ENCODE measurements at regions not wholly inside any gene's neighbourhood (a gene's known extent, or its start where the extent isn't known, plus 50 kb on each side); places are given as distances from the start of the nearest gene placed in this dataset.

DNA sequence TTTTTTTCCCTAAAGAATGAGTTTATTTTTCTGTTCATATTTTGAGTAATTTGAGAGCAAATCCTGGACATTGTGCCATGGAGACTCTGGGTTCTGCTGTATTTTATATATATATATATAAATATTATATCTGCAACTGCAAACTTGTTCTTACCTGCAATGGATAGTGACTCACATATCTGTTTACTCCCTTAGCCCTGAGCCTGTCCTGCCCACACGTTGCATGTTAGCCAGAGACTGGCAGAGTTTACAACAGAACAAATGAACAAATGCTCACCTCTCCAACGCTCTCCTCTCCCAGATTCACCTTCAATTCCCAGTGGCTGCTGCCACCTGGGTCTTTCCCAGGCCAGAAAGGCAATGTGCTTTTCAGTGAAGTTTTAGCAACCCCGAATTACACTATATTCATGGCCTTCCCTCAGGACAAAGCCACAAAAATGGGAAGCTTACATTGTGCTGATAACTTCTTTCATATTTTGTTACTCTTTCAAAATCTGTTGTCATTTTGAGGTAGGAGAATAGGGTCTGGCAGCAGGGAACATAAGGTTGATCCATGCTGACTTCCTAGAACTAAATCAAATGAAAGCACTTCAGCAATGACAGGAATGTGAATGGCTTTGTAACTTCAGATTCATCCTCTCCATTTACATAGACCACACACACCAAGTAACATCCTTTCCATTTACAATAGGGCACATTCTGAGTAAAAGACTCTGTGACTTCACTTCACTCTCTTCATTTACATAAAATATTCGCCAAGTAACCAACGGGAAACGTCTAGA, 105.4 kb upstream of the FAM110C start:
- dilution Hi-C loops (cut with MboI; ENCODE audit: extremely low pct_ligation_motif_present, low sequenced_read_pairs): no loop called here

DNA sequence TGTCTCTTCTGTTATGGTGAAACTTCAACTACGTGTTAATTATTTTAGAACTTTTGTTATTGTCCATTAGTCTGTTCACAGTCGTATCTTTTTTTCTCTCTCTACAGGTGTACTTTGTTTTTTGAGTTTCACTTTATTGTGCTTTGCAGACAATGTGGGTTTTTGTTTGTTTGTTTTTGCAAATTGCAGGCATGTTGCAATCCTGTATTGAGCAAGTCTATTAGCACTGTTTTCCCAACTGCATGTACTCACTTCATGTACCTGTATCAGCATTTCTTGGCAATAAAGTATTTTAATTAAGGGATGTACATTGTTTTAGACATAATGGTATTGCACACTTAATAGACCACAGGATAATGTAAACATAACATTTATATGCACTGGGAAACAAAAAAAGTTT, 99.1 kb upstream of the FAM110C start:
- peaks cover 10% of the 10 kb centered on the region for H3K4me1 ChIP-seq (ENCODE audit: control insufficient read depth, extremely low read depth, insufficient read depth, low read length)
- H3K9me1 ChIP-seq (ENCODE audit: control insufficient read depth, extremely low read depth, insufficient read depth, low read length): no peaks in the 10 kb centered on the region
- H3K9me3 ChIP-seq (ENCODE audit: control insufficient read depth, low read depth, low read length): no peaks in the 10 kb centered on the region
- H3K4me3 ChIP-seq (ENCODE audit: control insufficient read depth in 2 of 3, extremely low read depth in 1 of 3, insufficient read depth in 2 of 3, low read depth in 1 of 3, low read length in 3 of 3): no peak overlapping the region
- no peaks in the 10 kb centered on the region for H4K20me1 ChIP-seq (ENCODE audit: control insufficient read depth, extremely low read depth, insufficient read depth, low read length)
- TF ChIP-seq EZH2 (IDR thresholded peaks at IDR 0.05; ENCODE audit: low read length): no peak
- TF ChIP-seq, protein P1, sequence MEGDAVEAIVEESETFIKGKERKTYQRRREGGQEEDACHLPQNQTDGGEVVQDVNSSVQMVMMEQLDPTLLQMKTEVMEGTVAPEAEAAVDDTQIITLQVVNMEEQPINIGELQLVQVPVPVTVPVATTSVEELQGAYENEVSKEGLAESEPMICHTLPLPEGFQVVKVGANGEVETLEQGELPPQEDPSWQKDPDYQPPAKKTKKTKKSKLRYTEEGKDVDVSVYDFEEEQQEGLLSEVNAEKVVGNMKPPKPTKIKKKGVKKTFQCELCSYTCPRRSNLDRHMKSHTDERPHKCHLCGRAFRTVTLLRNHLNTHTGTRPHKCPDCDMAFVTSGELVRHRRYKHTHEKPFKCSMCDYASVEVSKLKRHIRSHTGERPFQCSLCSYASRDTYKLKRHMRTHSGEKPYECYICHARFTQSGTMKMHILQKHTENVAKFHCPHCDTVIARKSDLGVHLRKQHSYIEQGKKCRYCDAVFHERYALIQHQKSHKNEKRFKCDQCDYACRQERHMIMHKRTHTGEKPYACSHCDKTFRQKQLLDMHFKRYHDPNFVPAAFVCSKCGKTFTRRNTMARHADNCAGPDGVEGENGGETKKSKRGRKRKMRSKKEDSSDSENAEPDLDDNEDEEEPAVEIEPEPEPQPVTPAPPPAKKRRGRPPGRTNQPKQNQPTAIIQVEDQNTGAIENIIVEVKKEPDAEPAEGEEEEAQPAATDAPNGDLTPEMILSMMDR (optimal IDR thresholded peaks at IDR 0.05 in 1 of 3, IDR thresholded peaks at IDR 0.05 in 1 of 3, conservative IDR thresholded peaks at IDR 0.05 in 1 of 3; ENCODE audit: extremely low read depth in 1 of 3, insufficient read depth in 2 of 3, low read length in 3 of 3): no peak
- H3K36me3 ChIP-seq (ENCODE audit: control insufficient read depth in 2 of 2, extremely low read depth in 1 of 2, insufficient read depth in 2 of 2, low read length in 2 of 2): no peaks in the 10 kb centered on the region
- no peaks in the 10 kb centered on the region for H3K27me3 ChIP-seq (ENCODE audit: control insufficient read depth, extremely low read depth, insufficient read depth, low read length)
- dilution Hi-C loops (cut with MboI; ENCODE audit: extremely low pct_ligation_motif_present, low sequenced_read_pairs): no loop called here
- no peak overlapping the region for H2AFZ ChIP-seq (ENCODE audit: control insufficient read depth, low read length)
- H3K79me2 ChIP-seq (ENCODE audit: control insufficient read depth, insufficient read depth, low read length): no peaks in the 10 kb centered on the region
- DNase-seq (ENCODE audit: low read depth, low spot score): no peak
- H3K27ac ChIP-seq (ENCODE audit: control insufficient read depth, insufficient read depth, low read length): no peak overlapping the region
- H3K9ac ChIP-seq (ENCODE audit: control insufficient read depth, extremely low read depth, insufficient read depth, low read length): no peak overlapping the region
- H3K4me2 ChIP-seq (ENCODE audit: control insufficient read depth, extremely low read depth, insufficient read depth, low read depth, low read length): no peak overlapping the region
- FAIRE-seq: no peak

More for the DNA sequence above, 105.4 kb upstream of the FAM110C start:
- H3K9ac ChIP-seq (ENCODE audit: control insufficient read depth, extremely low read depth, insufficient read depth, low read length): no peak overlapping the region
- H3K79me2 ChIP-seq (ENCODE audit: control insufficient read depth, insufficient read depth, low read length): no peaks in the 10 kb centered on the region
- no peaks in the 10 kb centered on the region for H4K20me1 ChIP-seq (ENCODE audit: control insufficient read depth, extremely low read depth, insufficient read depth, low read length)
- no peak overlapping the region for H2AFZ ChIP-seq (ENCODE audit: control insufficient read depth, low read length)
- H3K36me3 ChIP-seq (ENCODE audit: control insufficient read depth in 2 of 2, extremely low read depth in 1 of 2, insufficient read depth in 2 of 2, low read length in 2 of 2): no peaks in the 10 kb centered on the region
- TF ChIP-seq, protein P1 (optimal IDR thresholded peaks at IDR 0.05 in 1 of 3, IDR thresholded peaks at IDR 0.05 in 1 of 3, conservative IDR thresholded peaks at IDR 0.05 in 1 of 3; ENCODE audit: extremely low read depth in 1 of 3, insufficient read depth in 2 of 3, low read length in 3 of 3): no peak
- TF ChIP-seq EZH2 (IDR thresholded peaks at IDR 0.05; ENCODE audit: low read length): no peak
- H3K4me3 ChIP-seq (ENCODE audit: control insufficient read depth in 2 of 3, extremely low read depth in 1 of 3, insufficient read depth in 2 of 3, low read depth in 1 of 3, low read length in 3 of 3): no peak overlapping the region
- DNase-seq (ENCODE audit: low read depth, low spot score) (no peak), FAIRE-seq (peak; percentile 75)
- no peaks in the 10 kb centered on the region for H3K27me3 ChIP-seq (ENCODE audit: control insufficient read depth, extremely low read depth, insufficient read depth, low read length)
- no peaks in the 10 kb centered on the region for H3K9me1 ChIP-seq (ENCODE audit: control insufficient read depth, extremely low read depth, insufficient read depth, low read length)
- H3K27ac ChIP-seq (ENCODE audit: control insufficient read depth, insufficient read depth, low read length): no peak overlapping the region
- H3K4me2 ChIP-seq (ENCODE audit: control insufficient read depth, extremely low read depth, insufficient read depth, low read depth, low read length): no peak overlapping the region
- no peaks in the 10 kb centered on the region for H3K4me1 ChIP-seq (ENCODE audit: control insufficient read depth, extremely low read depth, insufficient read depth, low read length)
- H3K9me3 ChIP-seq (ENCODE audit: control insufficient read depth, low read depth, low read length): no peaks in the 10 kb centered on the region
